Neural progenitor cell (in vitro differentiated cells): ENCODE measurements at regions not wholly inside any gene's neighbourhood (a gene's known extent, or its start where the extent isn't known, plus 50 kb on each side); places are given as distances from the start of the nearest gene placed in this dataset.
A peak's percentile ranks its signal among the peaks of the same experiment; 100 is the strongest.

Experiments used
- DNase-seq: peaks from one replicate; pipeline ENCODE4 v3.0.0-alpha.2; 2016; ENCODE audit warnings: low spot score
- H2AFZ ChIP-seq: fragments of 200-600 bp; sonication (generic); replicated peaks from 2 replicates; pipeline ENCODE4 v1.6.1; 2016; ENCODE audit warnings: antibody characterized with exemption
- H3F3A ChIP-seq: fragments of 200-600 bp; sonication (generic); 2 replicates; pipeline ENCODE4 v1.6.1; 2016; ENCODE audit warnings: antibody characterized with exemption, low read depth
- H3K27ac ChIP-seq: fragments of 200-600 bp; sonication (generic); 2 replicates; pipeline ENCODE4 v1.5.1; 2016; ENCODE audit warnings: mild to moderate bottlenecking
- H3K27me3 ChIP-seq: fragments of 200-600 bp; sonication (generic); 2 replicates; pipeline ENCODE4 v1.6.1; 2016; ENCODE audit warnings: mild to moderate bottlenecking, moderate library complexity
- H3K36me3 ChIP-seq: fragments of 200-600 bp; sonication (generic); 2 replicates; pipeline ENCODE4 v1.5.1; 2016
- H3K4me1 ChIP-seq: fragments of 200-600 bp; sonication (generic); 2 replicates; pipeline ENCODE4 v1.6.1; 2016; ENCODE audit warnings: mixed run types
- H3K4me2 ChIP-seq: fragments of 200-600 bp; sonication (generic); 2 replicates; pipeline ENCODE4 v1.6.1; 2016
- H3K4me3 ChIP-seq: fragments of 200-600 bp; sonication (generic); 2 replicates; pipeline ENCODE4 v1.5.1; 2016
- H3K79me2 ChIP-seq: fragments of 200-600 bp; sonication (generic); 2 replicates; pipeline ENCODE4 v1.6.1; 2016; ENCODE audit warnings: low read depth
- H3K9ac ChIP-seq: fragments of 200-600 bp; sonication (generic); 2 replicates; pipeline ENCODE4 v1.6.1; 2016
- H3K9me3 ChIP-seq: fragments of 200-600 bp; sonication (generic); 2 replicates; pipeline ENCODE4 v1.5.1; 2016; ENCODE audit warnings: low read depth
- H4K20me1 ChIP-seq: fragments of 200-600 bp; sonication (generic); 2 replicates; pipeline ENCODE4 v1.6.1; 2016; ENCODE audit warnings: low read depth
- H3K27ac Mint-ChIP-seq: 3 replicates; pipeline ENCODE4 v1.8.0; 2021; ENCODE audit warnings: mixed read lengths
- H3K27me3 Mint-ChIP-seq: 2 replicates; pipeline ENCODE4 v1.8.0; 2022; ENCODE audit warnings: low read depth, mild to moderate bottlenecking, inconsistent platforms, moderate library complexity, mixed read lengths; ENCODE audit not compliant: insufficient read depth
- H3K36me3 Mint-ChIP-seq: 3 replicates; pipeline ENCODE4 v1.8.0; 2021; ENCODE audit warnings: mixed read lengths
- H3K4me1 Mint-ChIP-seq: 3 replicates; pipeline ENCODE4 v1.8.0; 2021; ENCODE audit warnings: mixed read lengths
- H3K4me3 Mint-ChIP-seq: 3 replicates; pipeline ENCODE4 v1.8.0; 2021; ENCODE audit warnings: mild to moderate bottlenecking, moderate library complexity, mixed read lengths
- H3K9me3 Mint-ChIP-seq: 3 replicates; pipeline ENCODE4 v1.8.0; 2020; ENCODE audit warnings: mixed read lengths
- CTCF ChIP-seq: fragments of 200-600 bp; sonication (generic); IDR thresholded peaks from 2 replicates; pipeline ENCODE4 v1.5.1; 2017; ENCODE audit warnings: antibody characterized with exemption, mild to moderate bottlenecking
- EZH2 ChIP-seq: fragments of 200-600 bp; sonication (generic); IDR thresholded peaks from 2 replicates; pipeline ENCODE4 v1.6.1; 2017; ENCODE audit warnings: antibody characterized with exemption, mild to moderate bottlenecking, moderate library complexity
- EZH2phosphoT487 ChIP-seq: fragments of 200-600 bp; sonication (generic); IDR thresholded peaks from 2 replicates; pipeline ENCODE4 v1.6.1; 2017; ENCODE audit warnings: antibody characterized with exemption

DNA sequence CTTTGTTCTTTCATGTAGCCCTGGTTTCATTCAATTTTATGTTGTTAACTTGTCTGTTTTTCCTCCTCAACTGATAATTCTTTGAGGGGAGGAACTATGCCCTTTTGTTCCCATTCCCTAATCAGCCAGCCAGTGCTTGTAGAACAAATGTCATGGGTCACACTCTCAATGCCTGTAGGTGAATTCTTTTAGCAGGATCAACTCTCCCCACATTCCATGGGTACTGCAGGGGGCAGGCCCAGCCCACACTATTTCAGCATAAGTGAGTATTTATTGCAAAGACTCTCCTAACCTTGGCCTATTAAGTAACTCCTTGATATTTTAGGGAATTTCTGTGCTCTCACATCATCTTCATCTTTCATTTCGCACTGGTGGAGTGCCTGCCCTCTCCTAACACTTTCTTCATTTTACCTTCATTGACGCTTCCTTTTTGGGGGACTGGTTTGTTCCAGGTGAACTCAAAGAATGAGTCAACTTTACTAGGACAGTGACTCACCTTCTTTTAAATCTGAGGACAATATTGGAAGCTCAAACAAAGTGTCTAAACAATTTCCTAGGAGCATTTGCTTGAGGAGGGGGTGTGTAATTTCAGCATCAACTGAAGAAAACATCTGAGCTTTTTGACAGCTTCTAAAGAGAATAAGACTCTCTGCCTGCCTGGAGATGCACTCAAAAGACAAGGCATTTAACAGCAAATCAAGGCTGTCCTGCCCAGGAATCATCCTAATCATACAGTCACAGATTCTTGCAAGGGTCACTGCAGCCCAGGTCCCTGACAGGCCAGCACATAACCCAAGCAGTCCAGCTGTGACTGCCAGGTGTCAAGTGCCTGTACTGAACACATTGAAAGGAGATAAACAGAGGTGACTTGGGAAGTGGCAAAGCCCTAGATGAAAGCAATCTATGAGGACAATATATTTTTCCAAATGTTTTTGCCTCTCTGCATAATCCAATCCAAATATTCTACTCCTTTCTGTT is 208.8 kb upstream of the ADRA1D start:
- H3K36me3 Mint-ChIP-seq, result peaks cover 2% of the 10 kb centered on the region
- peaks cover 2% of the 10 kb centered on the region for H3K27me3 Mint-ChIP-seq
- Histone ChIP-seq H3K4me2 (peak overlapping the region; percentile 43), H4K20me1 (no peaks in the 10 kb centered on the region), H3K79me2 (no peaks in the 10 kb centered on the region), H3K9ac (no peak overlapping the region), H3K4me1 (peaks cover 12% of the 10 kb centered on the region), H3K36me3 (no peaks in the 10 kb centered on the region), H3K27ac (no peak overlapping the region), H3K27me3 (no peaks in the 10 kb centered on the region), H3F3A (peaks cover 13% of the 10 kb centered on the region), H2AFZ (no peak overlapping the region), H3K9me3 (peaks cover 3% of the 10 kb centered on the region), H3K4me3 (no peak overlapping the region)
- peaks cover 13% of the 10 kb centered on the region for H3K9me3 Mint-ChIP-seq
- DNase-seq, result peak; percentile 62
- H3K4me3 Mint-ChIP-seq, result no peak overlapping the region
- H3K4me1 Mint-ChIP-seq, result peaks cover 17% of the 10 kb centered on the region
- TF ChIP-seq EZH2phosphoT487, result no peak
- no peak for TF ChIP-seq CTCF
- no peak for TF ChIP-seq EZH2
- no peak overlapping the region for H3K27ac Mint-ChIP-seq

- no peak overlapping the region for H2AFZ ChIP-seq
- H3K27me3 ChIP-seq, result no peaks in the 10 kb centered on the region
- H4K20me1 ChIP-seq, result no peaks in the 10 kb centered on the region
- peaks cover 13% of the 10 kb centered on the region for H3F3A ChIP-seq
- no peak overlapping the region for H3K4me3 Mint-ChIP-seq
- TF ChIP-seq CTCF, result no peak
- no peak for TF ChIP-seq EZH2phosphoT487
- no peak for TF ChIP-seq EZH2
- peaks cover 2% of the 10 kb centered on the region for H3K27me3 Mint-ChIP-seq
- H3K4me3 ChIP-seq, result no peak overlapping the region
- H3K4me1 ChIP-seq, result peaks cover 12% of the 10 kb centered on the region
- peaks cover 17% of the 10 kb centered on the region for H3K4me1 Mint-ChIP-seq
- peaks cover 13% of the 10 kb centered on the region for H3K9me3 Mint-ChIP-seq
- no peak overlapping the region for H3K9ac ChIP-seq
- H3K4me2 ChIP-seq, result no peak overlapping the region
- no peaks in the 10 kb centered on the region for H3K36me3 ChIP-seq
- no peak overlapping the region for H3K27ac ChIP-seq
- no peaks in the 10 kb centered on the region for H3K79me2 ChIP-seq
- H3K36me3 Mint-ChIP-seq, result peaks cover 2% of the 10 kb centered on the region
- no peak for DNase-seq
- no peak overlapping the region for H3K27ac Mint-ChIP-seq
- no peaks in the 10 kb centered on the region for H3K9me3 ChIP-seq
These were observed 206.9 kb upstream of the ADRA1D start for GRCh38 chr20:4455996-4456395.

- Histone ChIP-seq H3K4me3 (no peak overlapping the region), H3K9me3 (no peaks in the 10 kb centered on the region), H3K4me1 (peaks cover 14% of the 10 kb centered on the region), H3K27me3 (no peaks in the 10 kb centered on the region), H4K20me1 (no peaks in the 10 kb centered on the region), H3K4me2 (no peak overlapping the region), H3K9ac (no peak overlapping the region), H3K36me3 (no peaks in the 10 kb centered on the region), H3K79me2 (no peaks in the 10 kb centered on the region), H3K27ac (no peak overlapping the region), H3F3A (peaks cover 13% of the 10 kb centered on the region), H2AFZ (no peak overlapping the region)
- no peak for DNase-seq
- no peak for TF ChIP-seq EZH2
- TF ChIP-seq EZH2phosphoT487, result no peak
- TF ChIP-seq CTCF, result no peak
- Mint-ChIP-seq H3K4me3 (no peak overlapping the region), H3K4me1 (peaks cover 22% of the 10 kb centered on the region), H3K27ac (no peak overlapping the region), H3K36me3 (peaks cover 2% of the 10 kb centered on the region), H3K27me3 (peaks cover 2% of the 10 kb centered on the region), H3K9me3 (peaks cover 13% of the 10 kb centered on the region)
These were observed 206.2 kb upstream of the ADRA1D start for GRCh38 chr20:4455301-4455701.
